ENCODE measurements at regions not wholly inside any gene's neighbourhood (a gene's known extent, or its start where the extent isn't known, plus 50 kb on each side); places are given as distances from the start of the nearest gene placed in this dataset.

DNA sequence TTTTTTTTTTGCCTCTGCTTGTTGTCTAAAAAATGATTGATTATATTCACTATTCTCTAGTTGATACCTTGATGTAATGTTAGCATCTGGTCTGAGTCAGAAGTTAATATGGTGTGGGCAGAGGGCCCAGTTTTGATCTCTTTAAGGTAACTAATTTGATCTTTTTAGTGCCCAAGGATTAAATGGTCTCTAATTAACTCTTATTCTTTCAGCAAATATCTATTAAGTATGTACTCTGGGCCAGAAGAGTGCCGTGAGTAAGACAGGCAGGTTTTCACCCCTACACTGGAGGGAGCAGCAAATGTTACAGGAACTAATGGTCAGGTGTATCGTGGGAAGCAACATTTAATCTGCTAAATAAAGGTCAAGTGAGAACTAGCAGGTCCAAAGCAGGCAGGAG, 144.6 kb upstream of the COL1A2 start:
- TF ChIP-seq, protein P1, sequence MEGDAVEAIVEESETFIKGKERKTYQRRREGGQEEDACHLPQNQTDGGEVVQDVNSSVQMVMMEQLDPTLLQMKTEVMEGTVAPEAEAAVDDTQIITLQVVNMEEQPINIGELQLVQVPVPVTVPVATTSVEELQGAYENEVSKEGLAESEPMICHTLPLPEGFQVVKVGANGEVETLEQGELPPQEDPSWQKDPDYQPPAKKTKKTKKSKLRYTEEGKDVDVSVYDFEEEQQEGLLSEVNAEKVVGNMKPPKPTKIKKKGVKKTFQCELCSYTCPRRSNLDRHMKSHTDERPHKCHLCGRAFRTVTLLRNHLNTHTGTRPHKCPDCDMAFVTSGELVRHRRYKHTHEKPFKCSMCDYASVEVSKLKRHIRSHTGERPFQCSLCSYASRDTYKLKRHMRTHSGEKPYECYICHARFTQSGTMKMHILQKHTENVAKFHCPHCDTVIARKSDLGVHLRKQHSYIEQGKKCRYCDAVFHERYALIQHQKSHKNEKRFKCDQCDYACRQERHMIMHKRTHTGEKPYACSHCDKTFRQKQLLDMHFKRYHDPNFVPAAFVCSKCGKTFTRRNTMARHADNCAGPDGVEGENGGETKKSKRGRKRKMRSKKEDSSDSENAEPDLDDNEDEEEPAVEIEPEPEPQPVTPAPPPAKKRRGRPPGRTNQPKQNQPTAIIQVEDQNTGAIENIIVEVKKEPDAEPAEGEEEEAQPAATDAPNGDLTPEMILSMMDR (IDR thresholded peaks at IDR 0.05) = no peak
- no peak for TF ChIP-seq POLR2AphosphoS5 (IDR thresholded peaks at IDR 0.05)

Data from breast epithelium (tissue), 3 donors.